ENCODE measurements at regions not wholly inside any gene's neighbourhood (a gene's known extent, or its start where the extent isn't known, plus 50 kb on each side); places are given as distances from the start of the nearest gene placed in this dataset.

DNA sequence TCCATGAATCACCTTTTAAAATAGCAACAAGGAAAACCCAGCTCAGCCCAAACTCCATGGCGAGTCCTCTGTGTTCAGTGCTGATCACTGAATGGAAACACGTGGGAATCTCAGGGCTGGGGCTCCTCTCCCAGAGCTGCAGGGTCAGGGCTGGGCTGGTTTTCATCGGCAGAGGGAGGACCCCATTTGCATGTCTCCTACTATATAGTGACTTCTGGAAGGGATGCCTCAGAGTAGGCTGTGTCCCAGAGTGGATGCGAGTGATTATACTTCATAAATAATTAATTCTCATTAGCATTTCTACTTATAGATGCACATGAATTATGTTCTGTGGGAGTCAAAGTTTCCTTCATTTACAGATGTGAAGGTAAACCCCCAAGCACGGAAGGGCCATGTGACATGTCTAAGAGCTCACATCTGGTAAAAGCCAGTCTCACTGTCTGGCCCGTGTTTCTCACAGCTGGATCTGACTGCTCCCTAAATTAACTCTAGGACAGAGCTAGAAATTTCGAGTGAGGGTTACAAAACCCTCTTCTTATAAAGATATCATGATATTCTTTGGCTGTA, 685.0 kb downstream of the TMEM121 start:
- TF ChIP-seq ZSCAN20 (CRISPR knock-in tag; IDR thresholded peaks at IDR 0.05) (no peak), RCOR1 (IDR thresholded peaks at IDR 0.05; ENCODE audit: low read depth, low read length) (no peak), HOXA7 (CRISPR knock-in tag; IDR thresholded peaks at IDR 0.05) (no peak), POLR2A (IDR thresholded peaks at IDR 0.05; ENCODE audit: low read length) (no peak), HDAC2 (IDR thresholded peaks at IDR 0.05) (no peak)
- TF ChIP-seq, protein P1, sequence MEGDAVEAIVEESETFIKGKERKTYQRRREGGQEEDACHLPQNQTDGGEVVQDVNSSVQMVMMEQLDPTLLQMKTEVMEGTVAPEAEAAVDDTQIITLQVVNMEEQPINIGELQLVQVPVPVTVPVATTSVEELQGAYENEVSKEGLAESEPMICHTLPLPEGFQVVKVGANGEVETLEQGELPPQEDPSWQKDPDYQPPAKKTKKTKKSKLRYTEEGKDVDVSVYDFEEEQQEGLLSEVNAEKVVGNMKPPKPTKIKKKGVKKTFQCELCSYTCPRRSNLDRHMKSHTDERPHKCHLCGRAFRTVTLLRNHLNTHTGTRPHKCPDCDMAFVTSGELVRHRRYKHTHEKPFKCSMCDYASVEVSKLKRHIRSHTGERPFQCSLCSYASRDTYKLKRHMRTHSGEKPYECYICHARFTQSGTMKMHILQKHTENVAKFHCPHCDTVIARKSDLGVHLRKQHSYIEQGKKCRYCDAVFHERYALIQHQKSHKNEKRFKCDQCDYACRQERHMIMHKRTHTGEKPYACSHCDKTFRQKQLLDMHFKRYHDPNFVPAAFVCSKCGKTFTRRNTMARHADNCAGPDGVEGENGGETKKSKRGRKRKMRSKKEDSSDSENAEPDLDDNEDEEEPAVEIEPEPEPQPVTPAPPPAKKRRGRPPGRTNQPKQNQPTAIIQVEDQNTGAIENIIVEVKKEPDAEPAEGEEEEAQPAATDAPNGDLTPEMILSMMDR (IDR thresholded peaks at IDR 0.05) = no peak
- TF ChIP-seq, protein P2, sequence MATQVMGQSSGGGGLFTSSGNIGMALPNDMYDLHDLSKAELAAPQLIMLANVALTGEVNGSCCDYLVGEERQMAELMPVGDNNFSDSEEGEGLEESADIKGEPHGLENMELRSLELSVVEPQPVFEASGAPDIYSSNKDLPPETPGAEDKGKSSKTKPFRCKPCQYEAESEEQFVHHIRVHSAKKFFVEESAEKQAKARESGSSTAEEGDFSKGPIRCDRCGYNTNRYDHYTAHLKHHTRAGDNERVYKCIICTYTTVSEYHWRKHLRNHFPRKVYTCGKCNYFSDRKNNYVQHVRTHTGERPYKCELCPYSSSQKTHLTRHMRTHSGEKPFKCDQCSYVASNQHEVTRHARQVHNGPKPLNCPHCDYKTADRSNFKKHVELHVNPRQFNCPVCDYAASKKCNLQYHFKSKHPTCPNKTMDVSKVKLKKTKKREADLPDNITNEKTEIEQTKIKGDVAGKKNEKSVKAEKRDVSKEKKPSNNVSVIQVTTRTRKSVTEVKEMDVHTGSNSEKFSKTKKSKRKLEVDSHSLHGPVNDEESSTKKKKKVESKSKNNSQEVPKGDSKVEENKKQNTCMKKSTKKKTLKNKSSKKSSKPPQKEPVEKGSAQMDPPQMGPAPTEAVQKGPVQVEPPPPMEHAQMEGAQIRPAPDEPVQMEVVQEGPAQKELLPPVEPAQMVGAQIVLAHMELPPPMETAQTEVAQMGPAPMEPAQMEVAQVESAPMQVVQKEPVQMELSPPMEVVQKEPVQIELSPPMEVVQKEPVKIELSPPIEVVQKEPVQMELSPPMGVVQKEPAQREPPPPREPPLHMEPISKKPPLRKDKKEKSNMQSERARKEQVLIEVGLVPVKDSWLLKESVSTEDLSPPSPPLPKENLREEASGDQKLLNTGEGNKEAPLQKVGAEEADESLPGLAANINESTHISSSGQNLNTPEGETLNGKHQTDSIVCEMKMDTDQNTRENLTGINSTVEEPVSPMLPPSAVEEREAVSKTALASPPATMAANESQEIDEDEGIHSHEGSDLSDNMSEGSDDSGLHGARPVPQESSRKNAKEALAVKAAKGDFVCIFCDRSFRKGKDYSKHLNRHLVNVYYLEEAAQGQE (IDR thresholded peaks at IDR 0.05) = no peak
- TF ChIP-seq, protein P3, sequence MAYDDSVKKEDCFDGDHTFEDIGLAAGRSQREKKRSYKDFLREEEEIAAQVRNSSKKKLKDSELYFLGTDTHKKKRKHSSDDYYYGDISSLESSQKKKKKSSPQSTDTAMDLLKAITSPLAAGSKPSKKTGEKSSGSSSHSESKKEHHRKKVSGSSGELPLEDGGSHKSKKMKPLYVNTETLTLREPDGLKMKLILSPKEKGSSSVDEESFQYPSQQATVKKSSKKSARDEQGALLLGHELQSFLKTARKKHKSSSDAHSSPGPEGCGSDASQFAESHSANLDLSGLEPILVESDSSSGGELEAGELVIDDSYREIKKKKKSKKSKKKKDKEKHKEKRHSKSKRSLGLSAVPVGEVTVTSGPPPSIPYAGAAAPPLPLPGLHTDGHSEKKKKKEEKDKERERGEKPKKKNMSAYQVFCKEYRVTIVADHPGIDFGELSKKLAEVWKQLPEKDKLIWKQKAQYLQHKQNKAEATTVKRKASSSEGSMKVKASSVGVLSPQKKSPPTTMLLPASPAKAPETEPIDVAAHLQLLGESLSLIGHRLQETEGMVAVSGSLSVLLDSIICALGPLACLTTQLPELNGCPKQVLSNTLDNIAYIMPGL (CRISPR knock-in tag; IDR thresholded peaks at IDR 0.05; ENCODE audit: borderline replicate concordance) = no peak
